Fibroblast of villous mesenchyme (primary cell): ENCODE measurements at regions not wholly inside any gene's neighbourhood (a gene's known extent, or its start where the extent isn't known, plus 50 kb on each side); places are given as distances from the start of the nearest gene placed in this dataset.

Source experiments
- DNase-seq: peaks from one replicate; pipeline ENCODE4 v3.0.0-alpha.2; 2010; ENCODE audit warnings: low read depth
- H3K4me3 ChIP-seq: 2 replicates; pipeline ENCODE4 v1.5.1; 2011; ENCODE audit warnings: low read depth, mild to moderate bottlenecking, low read length
- CTCF ChIP-seq: IDR thresholded peaks from 2 replicates; pipeline ENCODE4 v1.5.1; 2012; ENCODE audit warnings: low read depth, mild to moderate bottlenecking, low read length; ENCODE audit not compliant: insufficient read depth

GRCh38 chr3:59406943-59407342 lies 357.1 kb upstream of the CFAP20DC start:
- DNase-seq, result no peak
- no peak overlapping the region for H3K4me3 ChIP-seq
- no peak for TF ChIP-seq CTCF

- no peak overlapping the region for H3K4me3 ChIP-seq
- no peak for TF ChIP-seq CTCF
- no peak for DNase-seq
Measured at GRCh38 chr3:59404851-59405250, 355.0 kb upstream of the CFAP20DC start.

- TF ChIP-seq CTCF, result no peak
- DNase-seq, result no peak
- H3K4me3 ChIP-seq, result no peak overlapping the region
Measured at GRCh38 chr3:59404064-59404463, 354.2 kb upstream of the CFAP20DC start.

GRCh38 chr3:59401924-59402323 lies 352.1 kb upstream of the CFAP20DC start:
- TF ChIP-seq CTCF, result no peak
- DNase-seq, result no peak
- no peak overlapping the region for H3K4me3 ChIP-seq

GRCh38 chr3:59392116-59392515 lies 342.3 kb upstream of the CFAP20DC start:
- no peak for TF ChIP-seq CTCF
- DNase-seq, result no peak
- no peak overlapping the region for H3K4me3 ChIP-seq

GRCh38 chr3:59391131-59391530 lies 341.3 kb upstream of the CFAP20DC start:
- DNase-seq, result no peak
- no peak for TF ChIP-seq CTCF
- H3K4me3 ChIP-seq, result no peak overlapping the region

GRCh38 chr3:59388555-59389270 lies 338.9 kb upstream of the CFAP20DC start:
- TF ChIP-seq CTCF, result no peak
- DNase-seq, result no peak
- no peak overlapping the region for H3K4me3 ChIP-seq
